ENCODE measurements at regions not wholly inside any gene's neighbourhood (a gene's known extent, or its start where the extent isn't known, plus 50 kb on each side); places are given as distances from the start of the nearest gene placed in this dataset.

GRCh38 chr14:71322655-71323250, 415.5 kb downstream of the PCNX1 start:
- DNase-seq (ENCODE audit: low spot score), result no peak

GRCh38 chr14:71324767-71325272, 417.6 kb downstream of the PCNX1 start:
- no peak for DNase-seq (ENCODE audit: low spot score)

GRCh38 chr14:71327691-71328090, 420.4 kb downstream of the PCNX1 start:
- no peak for DNase-seq (ENCODE audit: low spot score)

GRCh38 chr14:71328183-71328582, 420.9 kb downstream of the PCNX1 start:
- no peak for DNase-seq (ENCODE audit: low spot score)

GRCh38 chr14:71328954-71329353, 421.7 kb downstream of the PCNX1 start:
- DNase-seq (ENCODE audit: low spot score), result no peak

DNA sequence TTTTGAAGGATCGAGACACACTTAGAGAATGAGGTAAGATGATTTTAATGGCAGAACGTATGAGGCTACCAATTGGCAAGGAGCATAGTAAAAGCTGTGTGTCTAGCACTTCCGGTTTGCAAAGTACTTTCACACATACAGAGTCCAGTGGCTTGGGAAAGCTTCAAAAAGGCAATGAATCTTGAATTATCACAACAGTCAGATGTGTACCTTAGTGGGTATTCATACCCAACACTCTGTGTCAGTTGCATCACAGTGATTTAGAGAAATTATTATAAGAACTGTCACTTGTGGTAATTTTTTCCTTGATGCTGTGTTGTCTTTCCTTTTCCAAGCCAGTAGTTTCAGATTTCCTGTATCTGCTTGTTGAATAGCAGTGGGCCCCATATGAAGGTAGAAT, 424.1 kb downstream of the PCNX1 start:
- DNase-seq (ENCODE audit: low spot score), result no peak

DNA sequence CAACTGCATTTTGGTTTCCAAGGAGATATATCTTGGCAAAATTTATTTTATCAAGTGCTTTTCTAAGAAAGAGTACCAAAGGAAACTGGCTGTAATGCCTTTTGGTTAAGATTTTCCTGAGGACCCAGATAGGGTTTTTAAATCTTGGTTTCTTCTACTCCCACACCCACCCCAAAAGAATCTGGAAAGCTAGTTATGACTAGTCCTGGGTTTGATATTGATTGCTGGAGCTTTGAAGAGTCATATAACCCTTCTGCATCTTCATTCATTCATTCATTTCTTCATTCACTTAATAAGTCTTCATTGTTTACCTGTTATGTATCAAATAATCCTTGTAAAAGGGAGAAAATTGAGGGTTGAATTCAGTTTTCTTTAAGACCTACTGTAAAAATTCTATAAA, 425.2 kb downstream of the PCNX1 start:
- no peak for DNase-seq (ENCODE audit: low spot score)

DNA sequence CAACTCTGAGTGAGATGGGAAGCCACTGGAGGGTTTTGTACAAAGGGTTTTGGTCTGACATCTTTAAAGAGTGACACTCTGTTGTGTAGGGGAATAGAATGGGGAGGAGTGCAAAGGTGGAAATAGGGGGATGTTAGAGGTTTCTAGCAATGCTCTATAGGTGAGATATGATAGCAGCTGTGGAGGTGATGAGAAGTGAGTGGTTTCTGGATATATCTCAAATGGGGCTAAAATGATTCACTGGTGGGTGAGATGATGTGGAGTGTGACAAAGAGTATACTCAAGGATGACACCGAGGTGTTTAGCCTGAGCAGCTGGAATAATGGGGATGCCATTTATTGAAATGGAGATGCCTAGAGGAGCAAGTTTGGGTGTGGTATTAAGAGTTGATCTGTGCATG, 426.4 kb downstream of the PCNX1 start:
- DNase-seq (ENCODE audit: low spot score), result no peak

GRCh38 chr14:71336489-71337192, 429.4 kb downstream of the PCNX1 start:
- DNase-seq (ENCODE audit: low spot score), result no peak

DNA sequence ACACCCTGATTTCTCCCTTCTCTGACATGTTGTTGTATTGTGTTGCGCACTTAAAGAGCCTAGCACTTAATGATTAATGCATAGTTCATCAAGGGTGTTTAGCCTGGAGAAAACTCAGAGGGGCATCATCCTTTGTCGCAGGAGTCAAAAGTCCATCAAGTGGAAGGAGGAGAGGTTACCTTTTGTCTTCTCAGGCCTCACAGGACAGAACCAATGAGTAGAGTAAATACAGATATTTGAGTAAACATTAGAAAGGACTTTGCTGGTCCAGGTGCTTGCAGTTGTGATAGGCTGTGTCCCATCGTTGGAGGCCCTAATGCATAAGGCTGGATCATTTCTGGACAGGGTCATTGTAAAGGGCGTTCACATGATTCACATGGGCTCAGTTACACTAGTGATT, 430.9 kb downstream of the PCNX1 start:
- DNase-seq (ENCODE audit: low spot score), result no peak

DNA sequence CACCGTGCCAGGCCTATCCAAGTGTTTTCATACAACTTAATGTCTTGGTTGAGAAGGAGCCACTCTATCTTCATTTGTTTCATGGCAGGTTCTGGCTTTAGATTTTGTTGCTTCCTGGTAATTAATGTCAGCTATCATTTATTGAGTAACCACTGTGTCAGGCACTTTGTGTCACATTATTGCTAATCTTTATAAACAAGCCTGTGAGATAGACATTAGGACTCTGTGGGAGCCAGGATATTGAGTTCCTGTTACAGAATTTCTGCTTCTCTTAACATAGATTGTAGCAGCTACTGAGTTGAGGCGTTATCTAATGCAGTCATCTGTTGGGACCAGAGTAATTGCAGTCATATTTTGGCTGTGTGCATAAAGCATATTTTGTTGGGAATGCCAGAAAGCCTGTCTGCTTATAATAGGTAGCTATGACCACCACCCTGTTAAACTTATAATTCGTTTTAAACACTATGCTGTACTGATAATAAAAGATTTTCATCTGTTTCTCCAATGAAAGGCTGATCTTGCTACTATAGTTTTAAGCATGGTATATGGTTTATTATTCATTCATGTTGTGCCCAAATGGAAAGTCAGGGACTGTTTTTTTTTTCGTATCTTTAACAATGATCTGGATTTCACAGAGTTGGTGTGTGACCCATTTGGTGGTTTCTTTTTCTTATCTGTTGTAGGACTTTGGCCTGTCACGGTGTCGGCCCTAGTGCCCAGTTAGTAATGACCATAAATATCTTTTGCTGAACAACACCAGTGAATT, 432.6 kb downstream of the PCNX1 start:
- DNase-seq (ENCODE audit: low spot score), result no peak

- no peak for DNase-seq (ENCODE audit: low spot score)
Measured at GRCh38 chr14:71341156-71341555, 433.9 kb downstream of the PCNX1 start.

- DNase-seq (ENCODE audit: low spot score), result no peak
Measured at GRCh38 chr14:71343724-71344123, 436.5 kb downstream of the PCNX1 start.

DNA sequence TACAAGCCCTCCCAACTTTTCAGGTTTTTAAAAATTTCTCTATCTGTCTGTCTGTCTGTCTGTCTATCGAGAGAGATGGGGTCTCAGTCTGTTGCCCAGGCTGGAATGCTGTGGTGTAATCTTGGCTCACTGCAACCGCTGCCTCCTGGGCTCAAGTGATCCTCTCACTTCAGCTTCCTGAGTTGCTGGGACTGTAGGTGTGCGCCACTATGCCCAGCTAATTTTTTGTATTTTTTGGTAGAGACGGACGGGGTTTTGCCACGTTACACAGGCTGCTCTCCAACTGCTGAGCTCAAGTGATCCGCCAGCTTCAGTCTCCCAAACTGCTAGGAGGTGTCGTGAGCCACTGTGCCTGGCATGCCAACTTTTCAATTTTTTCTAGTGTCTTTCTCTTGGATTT, 437.2 kb downstream of the PCNX1 start:
- DNase-seq (ENCODE audit: low spot score), result no peak

- DNase-seq (ENCODE audit: low spot score), result no peak
Measured at GRCh38 chr14:71346685-71347084, 439.4 kb downstream of the PCNX1 start.

DNA sequence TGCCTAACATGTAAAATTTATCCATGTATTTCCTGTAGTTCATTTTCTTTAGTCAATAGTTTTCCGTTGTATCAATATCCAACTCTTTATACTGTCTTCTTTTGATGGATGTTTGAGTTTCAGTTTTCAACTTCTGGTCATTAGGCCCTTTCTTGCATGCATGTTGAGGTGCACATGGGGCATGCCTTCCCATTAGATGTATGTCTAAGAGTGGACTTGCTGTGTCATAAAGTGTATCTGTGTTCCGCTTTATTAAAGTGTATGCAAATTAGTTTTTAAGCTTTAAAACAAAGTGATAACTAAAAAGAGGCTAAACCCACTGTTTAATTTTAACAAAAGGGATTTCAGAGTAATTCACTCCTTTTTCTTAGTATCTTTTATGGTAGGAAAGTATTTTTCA, 441.1 kb downstream of the PCNX1 start:
- DNase-seq (ENCODE audit: low spot score), result no peak

DNA sequence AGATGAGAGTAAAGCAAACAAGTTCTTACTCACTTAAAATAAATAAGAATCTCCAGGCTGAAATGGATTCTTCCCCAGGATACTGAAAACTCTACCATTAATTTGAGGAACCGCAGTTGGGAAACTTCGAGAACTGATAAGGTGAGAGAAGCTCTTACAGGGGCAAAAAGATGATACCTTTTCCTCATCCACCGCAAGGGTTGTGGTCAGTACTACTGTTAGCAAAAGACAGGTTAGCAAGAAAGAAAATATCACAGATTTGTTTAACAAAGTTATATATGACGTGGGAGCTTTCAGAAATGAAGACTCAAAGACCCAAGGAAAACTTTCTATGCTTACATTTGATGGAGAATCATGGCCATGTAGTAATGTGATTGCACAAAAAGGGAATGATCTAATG, 441.6 kb downstream of the PCNX1 start:
- no peak for DNase-seq (ENCODE audit: low spot score)

- DNase-seq (ENCODE audit: low spot score), result no peak
Measured at GRCh38 chr14:71354142-71354541, 446.9 kb downstream of the PCNX1 start.

DNA sequence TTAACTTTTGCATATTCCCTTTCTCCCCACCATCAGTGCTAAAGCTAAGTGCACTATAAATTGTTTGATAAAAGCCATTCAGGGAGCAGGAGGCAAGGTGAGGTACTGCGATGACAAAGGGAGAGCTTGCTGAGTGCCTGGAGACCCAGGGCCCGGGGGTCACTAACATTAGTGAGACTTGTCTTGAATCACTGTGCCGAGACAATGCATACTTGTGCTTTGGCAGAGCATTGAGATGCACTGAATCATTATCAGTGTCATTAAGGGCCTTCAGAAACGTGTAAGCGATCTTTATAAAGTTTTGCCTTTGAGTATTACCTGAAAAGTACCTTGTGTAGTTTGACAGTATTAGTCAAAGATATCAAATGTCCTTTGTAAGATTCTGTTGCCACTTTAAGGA, 447.5 kb downstream of the PCNX1 start:
- no peak for DNase-seq (ENCODE audit: low spot score)

GRCh38 chr14:71355324-71356201, 448.3 kb downstream of the PCNX1 start:
- no peak for DNase-seq (ENCODE audit: low spot score)

- DNase-seq (ENCODE audit: low spot score), result no peak
Measured at GRCh38 chr14:71358209-71358931, 451.1 kb downstream of the PCNX1 start.
